Rectal smooth muscle tissue (tissue), 1 donor: ENCODE measurements at regions not wholly inside any gene's neighbourhood (a gene's known extent, or its start where the extent isn't known, plus 50 kb on each side); places are given as distances from the start of the nearest gene placed in this dataset.

Experiments
- H3K27ac ChIP-seq: one replicate; pipeline ENCODE4 v1.7.0; 2013; ENCODE audit warnings: low read depth, low read length, inconsistent platforms
- H3K27me3 ChIP-seq: one replicate; pipeline ENCODE4 v1.7.0; 2013; ENCODE audit warnings: low read length; ENCODE audit not compliant: control insufficient read depth, insufficient read depth
- H3K36me3 ChIP-seq: one replicate; pipeline ENCODE4 v1.7.0; 2013; ENCODE audit warnings: low read length; ENCODE audit not compliant: control insufficient read depth, insufficient read depth
- H3K4me1 ChIP-seq: one replicate; pipeline ENCODE4 v1.7.0; 2013; ENCODE audit warnings: low read length; ENCODE audit not compliant: control insufficient read depth, insufficient read depth
- H3K4me3 ChIP-seq: one replicate; pipeline ENCODE4 v1.7.0; 2013; ENCODE audit warnings: low read length
- H3K9ac ChIP-seq: one replicate; pipeline ENCODE4 v1.7.0; 2013; ENCODE audit warnings: low read length

- Histone ChIP-seq H3K27me3 (no peaks in the 10 kb centered on the region), H3K4me1 (no peaks in the 10 kb centered on the region), H3K36me3 (no peaks in the 10 kb centered on the region), H3K4me3 (no peak overlapping the region), H3K27ac (no peak overlapping the region), H3K9ac (no peak overlapping the region)
Observed at GRCh38 chr3:163877805-163878204, 1200.5 kb downstream of the SI start.

- Histone ChIP-seq H3K36me3 (no peaks in the 10 kb centered on the region), H3K9ac (no peak overlapping the region), H3K4me3 (no peak overlapping the region), H3K27ac (no peak overlapping the region), H3K4me1 (no peaks in the 10 kb centered on the region), H3K27me3 (no peaks in the 10 kb centered on the region)
Observed at GRCh38 chr3:163863146-163863545, 1215.2 kb downstream of the SI start.

GRCh38 chr3:163852233-163852632 lies 1226.1 kb downstream of the SI start:
- H3K27me3 ChIP-seq, result no peaks in the 10 kb centered on the region
- no peak overlapping the region for H3K4me3 ChIP-seq
- H3K36me3 ChIP-seq, result no peaks in the 10 kb centered on the region
- H3K9ac ChIP-seq, result no peak overlapping the region
- H3K4me1 ChIP-seq, result no peaks in the 10 kb centered on the region
- no peak overlapping the region for H3K27ac ChIP-seq

GRCh38 chr3:163838769-163839168 lies 1239.5 kb downstream of the SI start:
- Histone ChIP-seq H3K36me3 (no peaks in the 10 kb centered on the region), H3K9ac (no peak overlapping the region), H3K27me3 (no peaks in the 10 kb centered on the region), H3K4me1 (no peaks in the 10 kb centered on the region), H3K27ac (no peak overlapping the region), H3K4me3 (no peak overlapping the region)

- Histone ChIP-seq H3K27me3 (no peaks in the 10 kb centered on the region), H3K4me3 (no peak overlapping the region), H3K9ac (no peak overlapping the region), H3K4me1 (no peaks in the 10 kb centered on the region), H3K27ac (no peak overlapping the region), H3K36me3 (no peaks in the 10 kb centered on the region)
Observed at GRCh38 chr3:163832547-163832946, 1245.7 kb downstream of the SI start.

GRCh38 chr3:163821841-163822240 lies 1256.5 kb downstream of the SI start:
- H3K27me3 ChIP-seq, result no peaks in the 10 kb centered on the region
- H3K9ac ChIP-seq, result no peak overlapping the region
- H3K36me3 ChIP-seq, result no peaks in the 10 kb centered on the region
- H3K27ac ChIP-seq, result no peak overlapping the region
- H3K4me1 ChIP-seq, result no peaks in the 10 kb centered on the region
- H3K4me3 ChIP-seq, result no peak overlapping the region

- H3K4me3 ChIP-seq, result no peak overlapping the region
- no peaks in the 10 kb centered on the region for H3K36me3 ChIP-seq
- no peak overlapping the region for H3K9ac ChIP-seq
- no peak overlapping the region for H3K27ac ChIP-seq
- H3K4me1 ChIP-seq, result no peaks in the 10 kb centered on the region
- no peaks in the 10 kb centered on the region for H3K27me3 ChIP-seq
Observed at GRCh38 chr3:163817015-163817414, 1261.3 kb downstream of the SI start.

GRCh38 chr3:163813935-163814334 lies 1264.4 kb downstream of the SI start:
- Histone ChIP-seq H3K4me3 (no peak overlapping the region), H3K36me3 (no peaks in the 10 kb centered on the region), H3K9ac (no peak overlapping the region)

GRCh38 chr3:163812006-163812405 lies 1266.3 kb downstream of the SI start:
- Histone ChIP-seq H3K9ac (no peak overlapping the region), H3K4me3 (no peak overlapping the region), H3K4me1 (no peaks in the 10 kb centered on the region), H3K36me3 (no peaks in the 10 kb centered on the region), H3K27ac (no peak overlapping the region), H3K27me3 (no peaks in the 10 kb centered on the region)

More at GRCh38 chr3:163813935-163814334, 1264.4 kb downstream of the SI start:
- Histone ChIP-seq H3K27me3 (no peaks in the 10 kb centered on the region), H3K4me1 (no peaks in the 10 kb centered on the region), H3K27ac (no peak overlapping the region)

- Histone ChIP-seq H3K36me3 (no peaks in the 10 kb centered on the region), H3K9ac (no peak overlapping the region), H3K4me3 (no peak overlapping the region)
Observed at GRCh38 chr3:163809540-163809993, 1268.7 kb downstream of the SI start.

GRCh38 chr3:163786416-163786815 lies 1291.9 kb downstream of the SI start:
- Histone ChIP-seq H3K4me1 (no peaks in the 10 kb centered on the region), H3K27ac (no peak overlapping the region), H3K27me3 (no peaks in the 10 kb centered on the region), H3K36me3 (no peaks in the 10 kb centered on the region), H3K9ac (no peak overlapping the region), H3K4me3 (no peak overlapping the region)

More at GRCh38 chr3:163809540-163809993, 1268.7 kb downstream of the SI start:
- Histone ChIP-seq H3K27me3 (no peaks in the 10 kb centered on the region), H3K27ac (no peak overlapping the region), H3K4me1 (no peaks in the 10 kb centered on the region)

GRCh38 chr3:163785693-163786092 lies 1292.6 kb downstream of the SI start:
- Histone ChIP-seq H3K9ac (no peak overlapping the region), H3K27me3 (no peaks in the 10 kb centered on the region), H3K4me1 (no peaks in the 10 kb centered on the region), H3K4me3 (no peak overlapping the region), H3K27ac (no peak overlapping the region), H3K36me3 (no peaks in the 10 kb centered on the region)

- H3K36me3 ChIP-seq, result no peaks in the 10 kb centered on the region
- H3K4me1 ChIP-seq, result no peaks in the 10 kb centered on the region
- H3K27ac ChIP-seq, result no peak overlapping the region
- no peaks in the 10 kb centered on the region for H3K27me3 ChIP-seq
- no peak overlapping the region for H3K4me3 ChIP-seq
- H3K9ac ChIP-seq, result no peak overlapping the region
Observed at GRCh38 chr3:163779396-163780344, 1298.6 kb downstream of the SI start.
